Kidney epithelial cell (primary cell): ENCODE measurements at regions not wholly inside any gene's neighbourhood (a gene's known extent, or its start where the extent isn't known, plus 50 kb on each side); places are given as distances from the start of the nearest gene placed in this dataset.

Source experiments
- DNase-seq: peaks from one replicate; pipeline ENCODE4 v3.0.0-alpha.2; 2010; ENCODE audit warnings: low read depth
- H3K27me3 ChIP-seq: 2 replicates; pipeline ENCODE4 v1.6.0; 2011; ENCODE audit warnings: low read length; ENCODE audit not compliant: control insufficient read depth, insufficient read depth
- H3K36me3 ChIP-seq: 2 replicates; pipeline ENCODE4 v1.5.1; 2011; ENCODE audit warnings: low read length; ENCODE audit not compliant: control insufficient read depth, insufficient read depth
- H3K4me3 ChIP-seq: 2 replicates; pipeline ENCODE4 v1.5.1; 2011; ENCODE audit warnings: low read depth, mild to moderate bottlenecking, control low read depth, low read length
- TF ChIP-seq, protein P1 (sequence below): IDR thresholded peaks from 2 replicates; pipeline ENCODE4 v1.5.1; 2011; ENCODE audit warnings: mild to moderate bottlenecking, moderate library complexity, low read length, control low read depth, inconsistent platforms; ENCODE audit not compliant: insufficient read depth, poor library complexity, severe bottlenecking

- TF ChIP-seq, protein P1, sequence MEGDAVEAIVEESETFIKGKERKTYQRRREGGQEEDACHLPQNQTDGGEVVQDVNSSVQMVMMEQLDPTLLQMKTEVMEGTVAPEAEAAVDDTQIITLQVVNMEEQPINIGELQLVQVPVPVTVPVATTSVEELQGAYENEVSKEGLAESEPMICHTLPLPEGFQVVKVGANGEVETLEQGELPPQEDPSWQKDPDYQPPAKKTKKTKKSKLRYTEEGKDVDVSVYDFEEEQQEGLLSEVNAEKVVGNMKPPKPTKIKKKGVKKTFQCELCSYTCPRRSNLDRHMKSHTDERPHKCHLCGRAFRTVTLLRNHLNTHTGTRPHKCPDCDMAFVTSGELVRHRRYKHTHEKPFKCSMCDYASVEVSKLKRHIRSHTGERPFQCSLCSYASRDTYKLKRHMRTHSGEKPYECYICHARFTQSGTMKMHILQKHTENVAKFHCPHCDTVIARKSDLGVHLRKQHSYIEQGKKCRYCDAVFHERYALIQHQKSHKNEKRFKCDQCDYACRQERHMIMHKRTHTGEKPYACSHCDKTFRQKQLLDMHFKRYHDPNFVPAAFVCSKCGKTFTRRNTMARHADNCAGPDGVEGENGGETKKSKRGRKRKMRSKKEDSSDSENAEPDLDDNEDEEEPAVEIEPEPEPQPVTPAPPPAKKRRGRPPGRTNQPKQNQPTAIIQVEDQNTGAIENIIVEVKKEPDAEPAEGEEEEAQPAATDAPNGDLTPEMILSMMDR, result no peak
- Histone ChIP-seq H3K4me3 (no peak overlapping the region), H3K36me3 (no peaks in the 10 kb centered on the region), H3K27me3 (no peaks in the 10 kb centered on the region)
- no peak for DNase-seq
These were observed 160.4 kb upstream of the PFKP start for GRCh38 chr10:2906974-2907373.

DNA sequence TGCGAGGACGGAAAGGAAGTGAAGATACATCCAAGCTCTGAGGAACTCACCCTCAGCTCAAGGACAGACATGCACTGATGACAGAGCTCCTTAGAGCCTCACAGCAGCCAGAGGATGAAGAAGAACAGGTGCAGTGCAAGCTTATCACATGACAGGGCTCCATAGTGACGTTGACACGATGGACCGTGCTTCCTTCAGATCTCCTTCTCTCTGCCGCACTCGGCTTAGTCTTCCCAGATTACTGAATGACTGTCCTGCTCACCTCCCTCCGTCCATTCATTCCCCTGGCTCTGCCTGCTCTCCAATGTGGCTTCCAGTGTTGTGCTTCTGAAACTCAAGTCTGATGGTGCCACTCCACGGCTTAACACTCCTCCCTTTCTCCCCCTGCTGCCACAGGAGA, 161.5 kb upstream of the PFKP start:
- Histone ChIP-seq H3K36me3 (no peaks in the 10 kb centered on the region), H3K4me3 (no peak overlapping the region), H3K27me3 (no peaks in the 10 kb centered on the region)
- TF ChIP-seq, protein P1, result no peak
- DNase-seq, result no peak

- no peak for DNase-seq
- TF ChIP-seq, protein P1, result no peak
- H3K27me3 ChIP-seq, result no peaks in the 10 kb centered on the region
- H3K36me3 ChIP-seq, result no peaks in the 10 kb centered on the region
- no peak overlapping the region for H3K4me3 ChIP-seq
These were observed 166.8 kb upstream of the PFKP start for GRCh38 chr10:2900530-2900929.

DNA sequence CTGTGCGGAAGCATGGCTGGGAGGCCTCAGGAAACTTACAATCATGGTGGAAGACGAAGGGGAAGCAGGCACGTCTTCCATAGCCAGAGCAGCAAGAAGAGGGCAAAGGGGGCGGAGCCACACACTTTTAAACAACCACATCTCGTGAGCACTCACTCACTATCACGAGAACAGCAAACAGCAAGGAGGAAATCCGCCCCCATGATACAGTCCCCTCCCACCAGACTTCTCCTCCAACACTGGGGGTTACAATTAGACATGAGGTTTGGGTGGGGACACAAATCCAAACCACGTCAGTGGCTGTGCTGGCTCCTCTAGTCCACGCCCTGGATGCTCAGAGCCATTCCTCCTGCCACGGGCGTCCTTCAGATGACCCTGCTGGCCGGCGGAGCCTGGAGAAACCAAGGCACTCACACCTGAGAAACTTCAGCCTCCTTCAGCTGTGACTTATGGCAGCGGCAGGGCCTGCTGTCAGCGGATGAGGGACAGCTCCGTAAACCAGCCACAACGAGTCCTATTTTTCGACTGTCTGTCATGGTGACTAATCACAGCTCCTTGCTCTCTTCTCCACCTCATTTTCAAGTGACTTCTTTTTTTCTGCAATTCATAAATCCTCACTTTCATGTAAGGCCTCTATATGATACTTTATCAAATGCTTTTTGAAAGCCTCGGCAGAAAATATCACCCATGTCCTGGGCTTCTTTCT, 167.9 kb upstream of the PFKP start:
- H3K36me3 ChIP-seq, result no peaks in the 10 kb centered on the region
- TF ChIP-seq, protein P1, result no peak
- no peaks in the 10 kb centered on the region for H3K27me3 ChIP-seq
- no peak overlapping the region for H3K4me3 ChIP-seq
- DNase-seq, result no peak

DNA sequence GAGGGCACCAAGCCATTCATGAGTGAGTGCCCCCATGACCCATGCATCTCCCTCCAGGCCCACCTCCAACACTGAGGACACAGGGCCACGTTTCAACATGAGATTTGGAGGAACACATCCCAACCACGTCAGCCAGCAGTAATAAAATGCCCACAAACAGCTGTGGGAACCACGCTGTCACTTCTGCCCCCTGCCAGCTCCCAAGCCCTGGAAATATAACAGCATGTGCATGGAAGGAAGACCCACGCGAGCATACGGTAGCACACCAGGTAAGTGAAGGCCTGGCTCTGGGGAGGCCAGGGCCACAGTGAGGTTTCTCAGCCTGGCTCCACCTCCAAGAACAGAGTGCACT, 168.9 kb upstream of the PFKP start:
- H3K27me3 ChIP-seq, result no peaks in the 10 kb centered on the region
- TF ChIP-seq, protein P1, result no peak
- no peak for DNase-seq
- H3K4me3 ChIP-seq, result no peak overlapping the region
- no peaks in the 10 kb centered on the region for H3K36me3 ChIP-seq
